OCI-LY3 (cell line): ENCODE measurements at regions not wholly inside any gene's neighbourhood (a gene's known extent, or its start where the extent isn't known, plus 50 kb on each side); places are given as distances from the start of the nearest gene placed in this dataset.

Experiments
- EZH2phosphoT487 ChIP-seq: fragments of 200-600 bp; shearing (Covaris generic); IDR thresholded peaks from 2 replicates; pipeline ENCODE4 v1.6.1; 2018; ENCODE audit warnings: antibody characterized with exemption, mixed run types, low read depth
- TF ChIP-seq, protein P1 (sequence below): fragments of 200-600, 300-600 bp; sonication (generic); IDR thresholded peaks from 2 replicates; pipeline ENCODE4 v1.5.1; 2014; ENCODE audit warnings: antibody characterized with exemption, low read length, low read depth

GRCh38 chr14:98243332-98243731, 1028.7 kb downstream of the BCL11B start:
- TF ChIP-seq, protein P1, sequence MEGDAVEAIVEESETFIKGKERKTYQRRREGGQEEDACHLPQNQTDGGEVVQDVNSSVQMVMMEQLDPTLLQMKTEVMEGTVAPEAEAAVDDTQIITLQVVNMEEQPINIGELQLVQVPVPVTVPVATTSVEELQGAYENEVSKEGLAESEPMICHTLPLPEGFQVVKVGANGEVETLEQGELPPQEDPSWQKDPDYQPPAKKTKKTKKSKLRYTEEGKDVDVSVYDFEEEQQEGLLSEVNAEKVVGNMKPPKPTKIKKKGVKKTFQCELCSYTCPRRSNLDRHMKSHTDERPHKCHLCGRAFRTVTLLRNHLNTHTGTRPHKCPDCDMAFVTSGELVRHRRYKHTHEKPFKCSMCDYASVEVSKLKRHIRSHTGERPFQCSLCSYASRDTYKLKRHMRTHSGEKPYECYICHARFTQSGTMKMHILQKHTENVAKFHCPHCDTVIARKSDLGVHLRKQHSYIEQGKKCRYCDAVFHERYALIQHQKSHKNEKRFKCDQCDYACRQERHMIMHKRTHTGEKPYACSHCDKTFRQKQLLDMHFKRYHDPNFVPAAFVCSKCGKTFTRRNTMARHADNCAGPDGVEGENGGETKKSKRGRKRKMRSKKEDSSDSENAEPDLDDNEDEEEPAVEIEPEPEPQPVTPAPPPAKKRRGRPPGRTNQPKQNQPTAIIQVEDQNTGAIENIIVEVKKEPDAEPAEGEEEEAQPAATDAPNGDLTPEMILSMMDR, result no peak
- TF ChIP-seq EZH2phosphoT487, result no peak
